ENCODE measurements at regions not wholly inside any gene's neighbourhood (a gene's known extent, or its start where the extent isn't known, plus 50 kb on each side); places are given as distances from the start of the nearest gene placed in this dataset.

GRCh38 chr3:160143482-160143881 lies 81.7 kb upstream of the C3orf80 start:
- TF ChIP-seq CTCF (IDR thresholded peaks at IDR 0.05; ENCODE audit: insufficient read depth, low read depth, low read length): no peak

GRCh38 chr3:160150066-160150465 lies 75.2 kb upstream of the C3orf80 start:
- TF ChIP-seq CTCF (IDR thresholded peaks at IDR 0.05; ENCODE audit: insufficient read depth, low read depth, low read length): no peak
- no peak overlapping the region for H3K4me3 ChIP-seq (ENCODE audit: low read depth, low read length)
- DNase-seq (ENCODE audit: low read depth): no peak

More at GRCh38 chr3:160143482-160143881, 81.7 kb upstream of the C3orf80 start:
- no peak overlapping the region for H3K4me3 ChIP-seq (ENCODE audit: low read depth, low read length)
- DNase-seq (ENCODE audit: low read depth): no peak

- TF ChIP-seq CTCF (IDR thresholded peaks at IDR 0.05; ENCODE audit: insufficient read depth, low read depth, low read length): no peak
- DNase-seq (ENCODE audit: low read depth): no peak
- no peak overlapping the region for H3K4me3 ChIP-seq (ENCODE audit: low read depth, low read length)
These were observed 74.7 kb upstream of the C3orf80 start for GRCh38 chr3:160150525-160150924.

GRCh38 chr3:160152638-160153037 lies 72.6 kb upstream of the C3orf80 start:
- no peak for DNase-seq (ENCODE audit: low read depth)
- H3K4me3 ChIP-seq (ENCODE audit: low read depth, low read length): no peak overlapping the region
- TF ChIP-seq CTCF (IDR thresholded peaks at IDR 0.05; ENCODE audit: insufficient read depth, low read depth, low read length): no peak

- TF ChIP-seq CTCF (IDR thresholded peaks at IDR 0.05; ENCODE audit: insufficient read depth, low read depth, low read length): no peak
These were observed 71.2 kb upstream of the C3orf80 start for GRCh38 chr3:160154033-160154432.

GRCh38 chr3:160154596-160154995 lies 70.6 kb upstream of the C3orf80 start:
- TF ChIP-seq CTCF (IDR thresholded peaks at IDR 0.05; ENCODE audit: insufficient read depth, low read depth, low read length): no peak
- no peak for DNase-seq (ENCODE audit: low read depth)
- H3K4me3 ChIP-seq (ENCODE audit: low read depth, low read length): no peak overlapping the region

More at GRCh38 chr3:160154033-160154432, 71.2 kb upstream of the C3orf80 start:
- no peak overlapping the region for H3K4me3 ChIP-seq (ENCODE audit: low read depth, low read length)
- DNase-seq (ENCODE audit: low read depth): no peak

- no peak for DNase-seq (ENCODE audit: low read depth)
- TF ChIP-seq CTCF (IDR thresholded peaks at IDR 0.05; ENCODE audit: insufficient read depth, low read depth, low read length): no peak
- no peak overlapping the region for H3K4me3 ChIP-seq (ENCODE audit: low read depth, low read length)
These were observed 67.9 kb upstream of the C3orf80 start for GRCh38 chr3:160157321-160157720.
